ENCODE measurements at regions not wholly inside any gene's neighbourhood (a gene's known extent, or its start where the extent isn't known, plus 50 kb on each side); places are given as distances from the start of the nearest gene placed in this dataset.

- no peak for TF ChIP-seq SREBF2 (CRISPR knock-in tag; IDR thresholded peaks at IDR 0.05)
- TF ChIP-seq HDGF (IDR thresholded peaks at IDR 0.05), result no peak
- TF ChIP-seq POLR3A (IDR thresholded peaks at IDR 0.05; ENCODE audit: borderline replicate concordance, extremely low read depth, insufficient read depth, insufficient read length), result no peak
- TF ChIP-seq TCF7L2 (IDR thresholded peaks at IDR 0.05; ENCODE audit: low read depth, low read length), result no peak
- TF ChIP-seq, protein P1, sequence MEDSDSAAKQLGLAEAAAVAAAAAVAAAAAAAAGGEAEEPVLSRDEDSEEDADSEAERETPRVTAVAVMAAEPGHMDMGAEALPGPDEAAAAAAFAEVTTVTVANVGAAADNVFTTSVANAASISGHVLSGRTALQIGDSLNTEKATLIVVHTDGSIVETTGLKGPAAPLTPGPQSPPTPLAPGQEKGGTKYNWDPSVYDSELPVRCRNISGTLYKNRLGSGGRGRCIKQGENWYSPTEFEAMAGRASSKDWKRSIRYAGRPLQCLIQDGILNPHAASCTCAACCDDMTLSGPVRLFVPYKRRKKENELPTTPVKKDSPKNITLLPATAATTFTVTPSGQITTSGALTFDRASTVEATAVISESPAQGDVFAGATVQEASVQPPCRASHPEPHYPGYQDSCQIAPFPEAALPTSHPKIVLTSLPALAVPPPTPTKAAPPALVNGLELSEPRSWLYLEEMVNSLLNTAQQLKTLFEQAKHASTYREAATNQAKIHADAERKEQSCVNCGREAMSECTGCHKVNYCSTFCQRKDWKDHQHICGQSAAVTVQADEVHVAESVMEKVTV (CRISPR knock-in tag; IDR thresholded peaks at IDR 0.05), result no peak
- TF ChIP-seq ZFP30 (CRISPR knock-in tag; IDR thresholded peaks at IDR 0.05; ENCODE audit: borderline replicate concordance), result no peak
Observed at GRCh38 chr2:198880986-198881385, 576.8 kb downstream of the SATB2 start (continued).

GRCh38 chr2:198880421-198880820 is 577.3 kb downstream of the SATB2 start:
- Histone ChIP-seq H4K20me1 (replicated peaks; ENCODE audit: control insufficient read depth, insufficient read depth, low read length) (no peaks in the 10 kb centered on the region), H3K9me1 (ENCODE audit: control insufficient read depth, insufficient read depth, low read length) (no peaks in the 10 kb centered on the region), H3K36me3 (ENCODE audit: control insufficient read depth, insufficient read depth, low read length) (no peaks in the 10 kb centered on the region), H3K79me2 (ENCODE audit: control insufficient read depth, insufficient read depth, low read length) (no peaks in the 10 kb centered on the region), H3K27ac (ENCODE audit: extremely low read depth, low read depth, low read length) (no peak overlapping the region), H3K9ac (ENCODE audit: insufficient read depth in 1 of 2, low read depth in 2 of 2, low read length in 2 of 2) (no peak overlapping the region), H3K4me1 (replicated peaks in 1 of 2; ENCODE audit: control insufficient read depth in 2 of 2, insufficient read depth in 2 of 2, low read length in 2 of 2) (no peaks in the 10 kb centered on the region), H3K4me3 (no peak overlapping the region), H3K4me2 (ENCODE audit: insufficient read depth, low read length) (no peak overlapping the region), H3K27me3 (ENCODE audit: control insufficient read depth in 2 of 2, insufficient read depth in 2 of 2, low read length in 2 of 2) (no peaks in the 10 kb centered on the region), H3K9me3 (replicated peaks; ENCODE audit: control insufficient read depth, insufficient read depth, low read depth, low read length) (no peaks in the 10 kb centered on the region; the same call in 1 of the 2 replicates), H2AFZ (ENCODE audit: low read depth, low read length) (no peak overlapping the region)
- in situ Hi-C loops (cut with MboI) (no loop called here), intact Hi-C loops (cut with micrococcal nuclease) (no loop called here)
- POLR2A ChIA-PET, result no interaction called here
- ATAC-seq (no peak), DNase-seq (ENCODE audit: extremely low read depth in 1 of 4, low spot score in 3 of 4) (no peak), FAIRE-seq (no peak)
- CTCF ChIA-PET (ENCODE audit: low intra/inter-chr PET ratio), result no interaction called here
- no TSS peak for BruUV-seq (replicated peaks)
- TF ChIP-seq AFF4 (CRISPR knock-in tag; IDR thresholded peaks at IDR 0.05) (no peak), CTCF (IDR thresholded peaks at IDR 0.05 in 2 of 3, conservative IDR thresholded peaks at IDR 0.05 in 1 of 3; ENCODE audit: insufficient read depth in 2 of 3, low read depth in 1 of 3, low read length in 3 of 3) (no peak), ZNF79 (CRISPR knock-in tag; IDR thresholded peaks at IDR 0.05; ENCODE audit: low read depth) (no peak), NR1H2 (CRISPR knock-in tag; IDR thresholded peaks at IDR 0.05) (no peak), ZC3H4 (CRISPR knock-in tag; IDR thresholded peaks at IDR 0.05; ENCODE audit: borderline replicate concordance) (no peak), ETV1 (tag; conservative IDR thresholded peaks at IDR 0.05; ENCODE audit: low read depth) (no peak)
- TF ChIP-seq, protein P2, sequence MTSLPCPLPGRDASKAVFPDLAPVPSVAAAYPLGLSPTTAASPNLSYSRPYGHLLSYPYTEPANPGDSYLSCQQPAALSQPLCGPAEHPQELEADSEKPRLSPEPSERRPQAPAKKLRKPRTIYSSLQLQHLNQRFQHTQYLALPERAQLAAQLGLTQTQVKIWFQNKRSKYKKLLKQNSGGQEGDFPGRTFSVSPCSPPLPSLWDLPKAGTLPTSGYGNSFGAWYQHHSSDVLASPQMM (CRISPR knock-in tag; IDR thresholded peaks at IDR 0.05), result no peak
